ENCODE measurements at regions not wholly inside any gene's neighbourhood (a gene's known extent, or its start where the extent isn't known, plus 50 kb on each side); places are given as distances from the start of the nearest gene placed in this dataset.
"Not testable (repeated sequence)": the region's sequence is repeated elsewhere in the genome, so short reads cannot be mapped to it uniquely, and the experiment has no call there.

DNA sequence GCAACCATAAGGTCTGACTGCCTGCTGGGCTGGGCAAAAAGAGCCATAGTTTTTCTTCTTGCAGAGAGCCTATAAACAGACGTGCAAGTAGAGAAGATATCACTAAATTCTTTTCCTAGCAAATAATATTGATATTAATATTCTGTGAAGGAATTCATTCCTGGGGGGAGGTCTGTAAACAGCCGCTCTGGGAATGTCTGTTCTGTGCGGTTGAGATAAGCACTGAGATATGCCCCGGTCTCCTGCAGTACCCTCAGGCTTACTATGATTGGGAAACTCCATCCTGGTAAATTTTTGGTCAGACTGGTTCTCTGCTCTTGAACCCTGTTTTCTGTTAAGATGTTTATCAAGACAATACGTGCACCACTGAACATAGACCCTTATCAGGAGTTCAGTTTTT is 167.1 kb upstream of the MEF2C start:
- H3K9me3 ChIP-seq (ENCODE audit: control insufficient read depth in 1 of 2, low read length in 2 of 2); H3K4me3 ChIP-seq (ENCODE audit: low read depth in 1 of 2, low read length in 2 of 2); H3K27me3 ChIP-seq (ENCODE audit: low read depth, low read length); H3K27ac ChIP-seq (ENCODE audit: low read length); H3K4me1 ChIP-seq (ENCODE audit: control insufficient read depth in 1 of 2, insufficient read depth in 2 of 2, low read length in 2 of 2); H3K36me3 ChIP-seq (ENCODE audit: control insufficient read depth in 1 of 2, insufficient read depth in 2 of 2, low read length in 2 of 2): not testable (repeated sequence)

DNA sequence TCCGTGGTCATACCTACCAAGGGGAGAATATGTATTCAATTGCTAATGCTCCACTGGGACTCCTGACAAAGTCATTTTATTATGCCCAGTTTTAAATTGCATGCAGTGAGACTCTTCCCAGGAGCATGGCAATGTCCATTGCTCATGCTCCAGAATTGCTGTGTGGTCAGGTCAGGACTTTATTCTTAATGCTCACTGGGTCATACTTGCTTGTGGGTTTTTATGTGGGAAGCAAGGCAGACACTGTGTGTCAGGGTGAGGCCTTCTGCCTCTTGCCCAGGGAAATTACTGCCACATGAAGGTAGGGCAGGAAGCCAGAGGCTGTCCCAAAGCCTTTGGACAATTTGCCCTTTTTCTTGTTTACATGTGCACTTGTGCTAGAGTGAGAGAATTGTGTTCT is 164.6 kb upstream of the MEF2C start:
- no peaks in the 10 kb centered on the region for H3K36me3 ChIP-seq (ENCODE audit: control insufficient read depth in 1 of 2, insufficient read depth in 2 of 2, low read length in 2 of 2)
- no peaks in the 10 kb centered on the region for H3K27me3 ChIP-seq (ENCODE audit: low read depth, low read length)
- no peaks in the 10 kb centered on the region for H3K9me3 ChIP-seq (ENCODE audit: control insufficient read depth in 1 of 2, low read length in 2 of 2)
- H3K4me3 ChIP-seq (ENCODE audit: low read depth in 1 of 2, low read length in 2 of 2) = no peak overlapping the region
- no peaks in the 10 kb centered on the region for H3K4me1 ChIP-seq (ENCODE audit: control insufficient read depth in 1 of 2, insufficient read depth in 2 of 2, low read length in 2 of 2)
- no peak overlapping the region for H3K27ac ChIP-seq (ENCODE audit: low read length)

DNA sequence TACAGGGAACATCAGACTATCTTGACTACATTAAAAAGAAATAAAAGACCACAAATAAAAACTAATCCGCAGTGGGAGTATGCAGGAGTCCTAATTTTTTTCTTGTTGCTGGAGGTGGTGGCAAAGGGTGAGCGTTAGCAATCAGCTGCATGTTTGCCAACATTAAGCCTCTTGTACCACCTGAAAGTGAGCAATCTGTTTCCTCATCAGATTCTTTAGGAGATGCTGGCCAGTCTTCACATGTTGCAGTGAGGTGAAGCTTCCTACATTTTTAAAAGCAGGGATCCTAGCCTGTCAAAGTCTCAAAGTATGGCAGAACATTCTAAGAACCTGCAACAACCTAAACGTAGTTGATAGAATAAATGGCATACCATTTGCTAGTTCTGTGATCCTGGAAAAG is 162.2 kb upstream of the MEF2C start:
- no peak overlapping the region for H3K4me3 ChIP-seq (ENCODE audit: low read depth in 1 of 2, low read length in 2 of 2)
- H3K27me3 ChIP-seq (ENCODE audit: low read depth, low read length) = no peaks in the 10 kb centered on the region
- H3K9me3 ChIP-seq (ENCODE audit: control insufficient read depth in 1 of 2, low read length in 2 of 2) = no peaks in the 10 kb centered on the region
- no peak overlapping the region for H3K27ac ChIP-seq (ENCODE audit: low read length)
- no peaks in the 10 kb centered on the region for H3K4me1 ChIP-seq (ENCODE audit: control insufficient read depth in 1 of 2, insufficient read depth in 2 of 2, low read length in 2 of 2)
- no peaks in the 10 kb centered on the region for H3K36me3 ChIP-seq (ENCODE audit: control insufficient read depth in 1 of 2, insufficient read depth in 2 of 2, low read length in 2 of 2)

DNA sequence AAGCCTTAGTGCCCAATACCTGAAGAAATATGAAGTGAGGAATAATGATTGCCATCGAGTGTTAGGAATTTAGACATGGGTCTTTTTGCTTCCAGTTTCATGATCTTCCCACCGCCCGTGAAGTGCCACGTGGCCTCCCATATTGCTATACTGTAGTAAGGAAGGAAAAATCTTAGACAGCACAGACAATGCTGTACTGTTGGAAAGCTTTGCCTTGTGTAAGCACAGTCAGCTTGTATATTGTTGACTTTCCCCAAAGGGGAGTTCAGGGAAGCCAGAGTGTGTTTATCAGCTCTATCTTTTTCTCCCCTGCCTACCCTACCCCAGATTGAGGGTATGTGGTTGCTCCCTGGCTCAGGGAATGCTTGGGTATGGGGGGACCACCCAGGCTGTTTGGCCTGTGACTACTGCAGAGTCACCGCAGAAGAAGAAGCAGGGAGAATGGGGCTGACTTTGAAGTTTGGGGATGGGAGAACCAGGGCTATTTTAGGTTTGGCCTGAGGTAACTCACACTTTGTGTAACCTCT is 161.8 kb upstream of the MEF2C start:
- H3K27ac ChIP-seq (ENCODE audit: low read length) = no peak overlapping the region
- no peaks in the 10 kb centered on the region for H3K36me3 ChIP-seq (ENCODE audit: control insufficient read depth in 1 of 2, insufficient read depth in 2 of 2, low read length in 2 of 2)
- H3K4me1 ChIP-seq (ENCODE audit: control insufficient read depth in 1 of 2, insufficient read depth in 2 of 2, low read length in 2 of 2) = no peaks in the 10 kb centered on the region
- no peaks in the 10 kb centered on the region for H3K9me3 ChIP-seq (ENCODE audit: control insufficient read depth in 1 of 2, low read length in 2 of 2)
- H3K27me3 ChIP-seq (ENCODE audit: low read depth, low read length) = no peaks in the 10 kb centered on the region
- no peak overlapping the region for H3K4me3 ChIP-seq (ENCODE audit: low read depth in 1 of 2, low read length in 2 of 2)

DNA sequence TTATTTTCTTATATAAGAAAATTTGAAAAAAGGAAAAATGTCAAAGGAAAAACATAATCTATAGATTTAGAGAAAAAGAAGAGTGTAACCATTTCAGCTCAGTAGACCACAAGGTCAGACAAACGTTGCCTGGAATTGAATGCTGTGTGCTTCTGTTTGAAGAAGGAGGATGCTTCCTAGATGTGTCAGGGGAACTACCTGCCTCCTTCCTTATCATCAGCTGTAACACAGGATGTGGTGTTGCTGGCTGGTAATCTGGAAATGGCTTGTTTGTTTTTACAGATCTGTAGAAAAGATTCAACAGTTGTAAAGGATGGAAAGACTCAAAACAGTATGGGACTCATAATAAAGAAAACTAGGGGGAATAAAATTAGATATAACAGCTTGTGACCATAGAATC is 160.7 kb upstream of the MEF2C start:
- H3K9me3 ChIP-seq (ENCODE audit: control insufficient read depth in 1 of 2, low read length in 2 of 2) = no peaks in the 10 kb centered on the region
- no peak overlapping the region for H3K27ac ChIP-seq (ENCODE audit: low read length)
- H3K4me3 ChIP-seq (ENCODE audit: low read depth in 1 of 2, low read length in 2 of 2) = no peak overlapping the region
- no peaks in the 10 kb centered on the region for H3K4me1 ChIP-seq (ENCODE audit: control insufficient read depth in 1 of 2, insufficient read depth in 2 of 2, low read length in 2 of 2)
- no peaks in the 10 kb centered on the region for H3K36me3 ChIP-seq (ENCODE audit: control insufficient read depth in 1 of 2, insufficient read depth in 2 of 2, low read length in 2 of 2)
- no peaks in the 10 kb centered on the region for H3K27me3 ChIP-seq (ENCODE audit: low read depth, low read length)

DNA sequence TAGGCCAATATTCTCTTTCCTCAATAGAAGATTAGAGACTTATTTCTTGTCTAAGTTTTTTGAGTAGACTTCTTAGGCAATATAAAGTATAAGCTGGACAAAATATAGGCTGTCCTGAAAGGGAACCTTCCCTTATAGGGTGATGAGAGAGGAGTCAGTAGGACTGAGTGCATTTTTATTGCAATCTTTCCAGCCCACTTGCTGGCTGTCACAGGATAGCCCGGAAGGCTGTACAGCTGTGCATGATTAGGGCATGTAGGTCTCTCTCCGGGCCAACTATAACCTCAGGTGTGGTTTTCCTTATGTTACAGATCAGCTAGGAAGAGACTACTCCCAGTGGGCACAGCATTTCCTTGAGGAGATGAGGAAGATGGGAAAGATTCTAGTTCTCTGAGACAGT is 159.8 kb upstream of the MEF2C start:
- H3K4me1 ChIP-seq (ENCODE audit: control insufficient read depth in 1 of 2, insufficient read depth in 2 of 2, low read length in 2 of 2) = no peaks in the 10 kb centered on the region
- H3K27ac ChIP-seq (ENCODE audit: low read length) = no peak overlapping the region
- no peak overlapping the region for H3K4me3 ChIP-seq (ENCODE audit: low read depth in 1 of 2, low read length in 2 of 2)
- H3K27me3 ChIP-seq (ENCODE audit: low read depth, low read length) = no peaks in the 10 kb centered on the region
- H3K9me3 ChIP-seq (ENCODE audit: control insufficient read depth in 1 of 2, low read length in 2 of 2) = no peaks in the 10 kb centered on the region
- no peaks in the 10 kb centered on the region for H3K36me3 ChIP-seq (ENCODE audit: control insufficient read depth in 1 of 2, insufficient read depth in 2 of 2, low read length in 2 of 2)

DNA sequence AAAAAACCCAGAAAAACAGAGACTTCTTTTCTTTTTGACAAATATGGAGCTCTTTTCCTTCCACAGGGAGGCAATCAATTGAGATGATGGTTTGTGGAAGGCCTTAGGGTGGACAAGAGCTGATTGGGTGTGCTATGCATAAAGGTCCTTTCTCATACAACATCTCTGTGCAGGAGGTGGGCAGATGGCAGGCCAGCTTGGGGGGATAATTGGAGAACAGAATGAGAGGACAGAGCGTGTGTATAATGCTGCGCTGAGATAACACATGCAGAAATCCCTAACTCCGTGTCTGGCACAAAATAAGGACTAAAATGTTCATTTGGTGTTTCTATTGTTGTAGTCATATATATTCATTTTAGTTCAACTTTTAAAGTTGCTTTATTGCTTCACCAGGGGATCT is 159.0 kb upstream of the MEF2C start:
- no peak overlapping the region for H3K4me3 ChIP-seq (ENCODE audit: low read depth in 1 of 2, low read length in 2 of 2)
- no peak overlapping the region for H3K27ac ChIP-seq (ENCODE audit: low read length)
- no peaks in the 10 kb centered on the region for H3K36me3 ChIP-seq (ENCODE audit: control insufficient read depth in 1 of 2, insufficient read depth in 2 of 2, low read length in 2 of 2)
- no peaks in the 10 kb centered on the region for H3K27me3 ChIP-seq (ENCODE audit: low read depth, low read length)
- H3K9me3 ChIP-seq (ENCODE audit: control insufficient read depth in 1 of 2, low read length in 2 of 2) = no peaks in the 10 kb centered on the region
- no peaks in the 10 kb centered on the region for H3K4me1 ChIP-seq (ENCODE audit: control insufficient read depth in 1 of 2, insufficient read depth in 2 of 2, low read length in 2 of 2)

DNA sequence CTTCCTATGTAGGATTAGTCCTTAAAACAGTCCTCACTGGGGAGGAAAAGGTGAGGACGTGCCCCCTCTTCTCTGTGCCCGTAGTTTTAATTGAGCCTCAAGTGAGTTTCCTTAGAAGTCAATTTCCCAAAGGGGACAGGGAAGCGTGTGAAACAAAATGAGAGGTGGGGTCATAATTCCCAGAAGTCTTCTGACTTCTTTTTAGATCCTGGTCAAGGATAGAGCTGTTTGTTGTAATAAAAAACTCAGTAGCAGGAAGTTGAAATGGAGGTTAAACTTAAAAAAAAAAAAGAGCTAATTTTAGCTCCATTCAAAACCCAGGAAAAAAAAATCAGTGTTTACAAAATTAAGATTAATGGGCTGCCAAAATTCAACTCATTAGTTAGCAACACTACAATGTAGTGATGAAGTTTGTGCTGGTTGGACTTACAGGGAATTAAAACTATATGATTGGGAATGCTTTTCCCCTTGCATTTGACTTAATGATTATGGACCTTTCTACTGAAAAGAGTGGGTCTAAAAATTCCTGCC is 158.3 kb upstream of the MEF2C start:
- no peaks in the 10 kb centered on the region for H3K9me3 ChIP-seq (ENCODE audit: control insufficient read depth in 1 of 2, low read length in 2 of 2)
- H3K27me3 ChIP-seq (ENCODE audit: low read depth, low read length) = no peaks in the 10 kb centered on the region
- H3K4me3 ChIP-seq (ENCODE audit: low read depth in 1 of 2, low read length in 2 of 2) = no peak overlapping the region
- H3K4me1 ChIP-seq (ENCODE audit: control insufficient read depth in 1 of 2, insufficient read depth in 2 of 2, low read length in 2 of 2) = no peaks in the 10 kb centered on the region
- H3K36me3 ChIP-seq (ENCODE audit: control insufficient read depth in 1 of 2, insufficient read depth in 2 of 2, low read length in 2 of 2) = no peaks in the 10 kb centered on the region
- no peak overlapping the region for H3K27ac ChIP-seq (ENCODE audit: low read length)

DNA sequence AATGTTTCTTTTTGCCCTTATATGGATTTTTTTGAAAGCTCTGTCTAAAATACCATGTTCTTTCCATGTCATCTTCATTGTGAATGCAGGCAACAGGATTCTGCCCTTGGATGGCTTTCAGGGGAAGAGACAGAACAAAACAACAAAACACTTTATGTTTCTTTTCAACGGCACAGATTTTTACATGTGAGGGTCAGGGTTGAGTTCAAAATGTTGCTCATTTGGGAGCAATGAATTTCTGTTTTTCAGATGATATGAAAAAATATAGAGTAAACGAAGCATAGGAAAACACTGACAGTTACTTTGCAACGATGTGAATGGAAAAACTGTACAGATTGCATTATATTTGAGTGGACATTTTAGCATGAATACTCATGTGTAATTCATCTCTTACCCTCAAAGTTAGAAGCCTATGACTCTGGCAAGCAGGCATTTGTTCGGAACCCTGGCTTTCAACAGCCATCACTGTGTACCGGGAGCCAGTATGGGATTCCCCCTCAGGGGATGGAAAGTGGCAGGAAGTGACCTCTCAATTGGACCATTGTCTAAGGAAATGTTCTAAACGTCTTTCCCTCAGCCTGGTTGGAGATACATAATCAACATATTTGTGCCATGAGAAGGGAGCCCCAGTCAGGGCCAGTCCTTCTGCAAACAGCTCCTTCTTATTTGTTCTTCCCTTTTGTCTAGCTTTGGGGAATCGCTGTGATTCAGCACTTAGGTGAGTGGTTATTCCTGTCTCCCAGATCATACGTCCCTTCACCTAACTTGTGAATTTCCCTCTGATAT is 153.9 kb upstream of the MEF2C start:
- Histone ChIP-seq H3K9me3 (ENCODE audit: control insufficient read depth in 1 of 2, low read length in 2 of 2) (no peaks in the 10 kb centered on the region), H3K27me3 (ENCODE audit: low read depth, low read length) (no peaks in the 10 kb centered on the region), H3K36me3 (ENCODE audit: control insufficient read depth in 1 of 2, insufficient read depth in 2 of 2, low read length in 2 of 2) (no peaks in the 10 kb centered on the region), H3K4me1 (ENCODE audit: control insufficient read depth in 1 of 2, insufficient read depth in 2 of 2, low read length in 2 of 2) (no peaks in the 10 kb centered on the region), H3K27ac (ENCODE audit: low read length) (no peak overlapping the region), H3K4me3 (ENCODE audit: low read depth in 1 of 2, low read length in 2 of 2) (no peak overlapping the region)

DNA sequence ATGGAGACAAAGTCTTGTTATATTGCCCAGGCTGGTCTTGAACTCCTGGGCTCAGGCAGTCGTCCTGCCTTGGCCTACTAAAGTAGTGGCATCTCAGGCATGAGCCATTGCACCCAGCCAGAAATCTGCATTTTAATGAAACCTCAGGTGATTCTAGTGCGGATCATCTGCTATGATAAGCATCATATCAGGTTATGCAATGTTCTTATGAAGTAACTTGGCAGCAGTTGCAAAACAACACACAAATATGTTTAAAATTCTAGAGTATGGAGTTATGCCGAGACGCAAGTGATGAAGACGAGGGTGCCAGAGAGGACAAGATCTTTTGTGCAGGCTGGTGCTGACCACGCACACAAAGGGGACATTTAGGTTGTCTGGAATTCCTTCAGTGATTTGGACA is 153.2 kb upstream of the MEF2C start:
- no peaks in the 10 kb centered on the region for H3K4me1 ChIP-seq (ENCODE audit: control insufficient read depth in 1 of 2, insufficient read depth in 2 of 2, low read length in 2 of 2)
- no peak overlapping the region for H3K4me3 ChIP-seq (ENCODE audit: low read depth in 1 of 2, low read length in 2 of 2)
- no peaks in the 10 kb centered on the region for H3K9me3 ChIP-seq (ENCODE audit: control insufficient read depth in 1 of 2, low read length in 2 of 2)
- H3K27ac ChIP-seq (ENCODE audit: low read length) = no peak overlapping the region
- no peaks in the 10 kb centered on the region for H3K36me3 ChIP-seq (ENCODE audit: control insufficient read depth in 1 of 2, insufficient read depth in 2 of 2, low read length in 2 of 2)
- H3K27me3 ChIP-seq (ENCODE audit: low read depth, low read length) = no peaks in the 10 kb centered on the region

DNA sequence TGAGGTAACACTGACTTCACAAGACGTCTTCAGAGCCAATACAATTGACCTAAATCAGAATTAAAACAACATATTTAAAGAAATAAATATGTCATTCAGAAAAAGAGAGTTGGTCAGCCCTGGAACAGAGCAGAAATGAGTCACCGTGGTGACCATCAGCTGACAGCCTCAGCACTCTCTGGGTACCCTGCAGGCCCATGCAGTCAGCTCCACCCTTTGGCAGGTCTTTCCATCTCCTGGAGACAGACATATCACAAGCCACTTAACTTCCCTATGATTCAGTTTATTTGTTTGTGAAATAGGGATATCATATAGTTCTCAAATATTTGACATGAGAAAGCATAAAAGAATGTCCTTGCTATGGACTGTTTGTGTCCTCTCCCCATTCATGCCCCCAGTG is 151.6 kb upstream of the MEF2C start:
- Histone ChIP-seq H3K27me3 (ENCODE audit: low read depth, low read length) (no peaks in the 10 kb centered on the region), H3K4me1 (ENCODE audit: control insufficient read depth in 1 of 2, insufficient read depth in 2 of 2, low read length in 2 of 2) (no peaks in the 10 kb centered on the region), H3K4me3 (ENCODE audit: low read depth in 1 of 2, low read length in 2 of 2) (no peak overlapping the region), H3K27ac (ENCODE audit: low read length) (no peak overlapping the region), H3K36me3 (ENCODE audit: control insufficient read depth in 1 of 2, insufficient read depth in 2 of 2, low read length in 2 of 2) (no peaks in the 10 kb centered on the region), H3K9me3 (ENCODE audit: control insufficient read depth in 1 of 2, low read length in 2 of 2) (no peaks in the 10 kb centered on the region)

DNA sequence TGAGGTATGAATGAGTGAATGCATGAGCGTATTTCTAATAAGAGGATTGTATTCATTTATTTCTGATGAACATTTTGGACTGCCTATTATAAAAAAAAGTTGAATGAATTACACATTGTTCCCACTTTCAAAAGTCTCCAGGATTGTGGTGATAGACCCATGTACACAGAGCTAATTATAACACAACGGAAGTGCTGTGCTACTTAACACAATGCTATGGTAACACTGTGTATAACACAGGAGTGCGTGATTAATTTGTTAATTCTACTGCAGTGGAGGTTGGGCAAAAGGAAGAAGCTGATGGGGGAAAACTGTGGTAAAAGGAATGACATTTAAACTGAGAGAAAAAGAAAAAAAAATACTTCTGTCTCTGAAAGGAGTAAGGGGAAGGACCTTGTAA is 147.8 kb upstream of the MEF2C start:
- no peaks in the 10 kb centered on the region for H3K36me3 ChIP-seq (ENCODE audit: control insufficient read depth in 1 of 2, insufficient read depth in 2 of 2, low read length in 2 of 2)
- no peaks in the 10 kb centered on the region for H3K4me1 ChIP-seq (ENCODE audit: control insufficient read depth in 1 of 2, insufficient read depth in 2 of 2, low read length in 2 of 2)
- no peaks in the 10 kb centered on the region for H3K27me3 ChIP-seq (ENCODE audit: low read depth, low read length)
- no peak overlapping the region for H3K4me3 ChIP-seq (ENCODE audit: low read depth in 1 of 2, low read length in 2 of 2)
- no peak overlapping the region for H3K27ac ChIP-seq (ENCODE audit: low read length)
- no peaks in the 10 kb centered on the region for H3K9me3 ChIP-seq (ENCODE audit: control insufficient read depth in 1 of 2, low read length in 2 of 2)

Data from muscle layer of duodenum (tissue), 2 donors.